HG02884 (cell line): ENCODE measurements at regions not wholly inside any gene's neighbourhood (a gene's known extent, or its start where the extent isn't known, plus 50 kb on each side); places are given as distances from the start of the nearest gene placed in this dataset.

Source experiments
- ATAC-seq: cut with Tn5 transposase; IDR thresholded peaks from one replicate; pipeline ENCODE4 v1.9.1; 2021; ENCODE audit warnings: mild to moderate bottlenecking, moderate library complexity; ENCODE audit not compliant: unreplicated experiment

DNA sequence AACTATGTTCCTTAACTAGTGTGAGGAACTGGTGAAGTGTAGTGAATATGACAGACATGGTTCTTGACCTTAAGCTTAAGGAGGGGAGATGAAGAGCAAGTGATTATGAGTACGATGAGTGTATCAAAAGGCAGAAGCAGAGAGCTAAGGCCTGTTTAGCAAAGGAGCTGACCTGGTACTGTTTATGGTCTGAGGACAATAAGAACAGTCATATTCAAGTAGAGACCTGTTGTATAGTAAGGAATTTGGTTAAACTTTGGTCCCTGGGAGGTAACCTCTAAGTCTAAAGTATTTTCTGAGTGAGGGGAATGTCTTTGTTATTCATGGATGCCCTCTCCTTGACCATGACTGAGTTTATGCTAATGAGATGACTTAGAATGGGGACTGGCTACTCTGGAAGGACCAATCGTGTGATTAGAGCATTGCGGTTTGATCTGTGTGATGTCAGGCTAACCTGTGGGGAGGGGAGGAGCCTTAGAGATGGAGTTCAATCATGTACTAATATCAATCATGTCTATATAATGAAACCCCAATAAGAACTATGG, 389.3 kb downstream of the BMP4 start:
- ATAC-seq = no peak

DNA sequence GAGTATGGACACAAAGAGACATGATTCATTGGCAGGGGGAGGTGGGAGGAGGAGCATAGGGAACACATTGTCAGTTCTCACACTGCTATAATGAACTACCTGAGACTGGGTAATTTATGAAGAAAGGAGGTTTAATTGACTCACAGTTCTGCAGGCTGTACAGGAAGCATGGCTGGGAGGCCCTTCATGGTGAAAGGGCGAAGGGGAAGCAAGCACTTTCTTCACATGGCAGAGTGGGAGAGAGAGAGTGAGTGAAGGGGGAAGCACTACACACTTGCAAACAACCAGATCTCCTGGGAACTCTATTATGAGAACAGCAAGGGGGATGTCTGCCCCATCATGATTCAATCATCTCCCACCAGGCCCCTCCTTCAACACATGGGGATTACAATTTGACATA, 391.8 kb downstream of the BMP4 start:
- ATAC-seq = no peak

DNA sequence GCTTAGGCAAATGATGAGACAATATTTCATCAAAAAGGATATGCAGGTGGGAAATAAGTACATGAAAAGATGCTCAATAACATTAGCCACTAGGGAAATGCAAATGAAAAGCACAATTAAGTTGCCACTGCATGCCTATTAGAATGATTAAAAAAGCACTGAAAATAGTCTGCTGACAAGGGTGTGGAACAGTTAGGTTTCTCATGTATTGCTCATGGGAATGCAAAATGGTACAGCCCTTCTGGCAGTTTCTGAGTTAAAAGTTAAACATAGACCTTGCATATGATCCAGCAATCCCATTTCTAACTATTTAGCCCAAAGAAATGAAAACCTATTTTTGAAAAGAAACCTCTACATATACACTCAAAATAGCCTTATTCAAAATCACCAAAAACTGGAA, 393.0 kb downstream of the BMP4 start:
- ATAC-seq = no peak

DNA sequence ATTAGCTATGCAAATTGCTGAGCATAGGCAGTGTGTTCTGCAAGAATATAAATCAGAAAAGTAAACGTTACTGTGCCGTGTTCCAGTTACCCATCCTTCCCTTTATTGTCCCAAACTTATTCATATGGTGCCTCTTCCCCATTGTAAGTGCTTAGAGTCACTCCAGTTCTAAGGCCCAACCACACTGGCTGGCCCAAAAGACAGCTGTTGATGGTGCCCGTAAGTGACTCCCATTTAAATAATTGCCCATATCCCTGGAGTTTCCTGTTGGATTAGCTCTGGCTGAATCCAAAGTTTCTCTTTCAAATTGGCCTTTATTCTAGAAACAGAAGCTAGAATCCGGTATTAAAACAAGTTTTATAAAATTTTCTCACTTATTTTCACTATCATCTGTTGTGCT, 400.1 kb upstream of the DDHD1 start:
- no peak for ATAC-seq

DNA sequence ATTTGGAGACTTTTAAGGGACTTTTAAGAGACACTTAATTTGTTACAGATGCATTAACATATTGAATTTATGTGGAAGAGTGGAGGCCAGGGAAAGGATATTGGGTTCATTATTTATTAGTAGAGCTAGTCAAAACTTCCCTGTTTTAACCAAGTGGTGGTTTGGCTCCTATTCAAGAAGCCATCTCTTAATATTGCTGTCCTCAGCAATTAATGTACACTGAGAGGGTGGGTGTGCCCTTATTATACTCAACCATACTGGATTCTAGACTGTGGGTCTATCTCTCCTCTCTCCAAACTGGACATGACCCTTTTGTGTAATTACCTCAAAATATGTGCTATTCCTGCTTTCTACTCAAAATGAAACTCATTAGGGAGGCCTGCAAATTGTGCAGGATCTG, 398.7 kb upstream of the DDHD1 start:
- no peak for ATAC-seq

DNA sequence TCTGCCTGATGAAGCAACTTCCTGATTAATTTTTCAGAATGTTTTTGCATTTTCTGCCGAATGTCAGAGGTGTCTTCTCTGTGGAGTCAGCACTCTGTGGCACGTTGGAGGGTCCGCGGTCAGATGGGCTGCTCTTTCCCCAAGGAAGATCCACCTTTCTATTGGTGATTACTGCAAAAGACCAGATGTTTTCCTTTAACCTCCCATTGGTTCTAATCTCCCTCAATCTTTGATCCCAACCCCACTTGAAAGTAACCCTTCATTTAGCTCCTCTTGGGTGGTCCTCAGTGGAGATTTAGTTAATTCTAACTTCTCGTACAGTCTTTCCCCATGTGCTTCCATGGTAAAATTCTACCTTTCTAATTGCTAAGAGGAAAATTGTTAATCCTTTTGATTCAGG, 397.7 kb upstream of the DDHD1 start:
- no peak for ATAC-seq

DNA sequence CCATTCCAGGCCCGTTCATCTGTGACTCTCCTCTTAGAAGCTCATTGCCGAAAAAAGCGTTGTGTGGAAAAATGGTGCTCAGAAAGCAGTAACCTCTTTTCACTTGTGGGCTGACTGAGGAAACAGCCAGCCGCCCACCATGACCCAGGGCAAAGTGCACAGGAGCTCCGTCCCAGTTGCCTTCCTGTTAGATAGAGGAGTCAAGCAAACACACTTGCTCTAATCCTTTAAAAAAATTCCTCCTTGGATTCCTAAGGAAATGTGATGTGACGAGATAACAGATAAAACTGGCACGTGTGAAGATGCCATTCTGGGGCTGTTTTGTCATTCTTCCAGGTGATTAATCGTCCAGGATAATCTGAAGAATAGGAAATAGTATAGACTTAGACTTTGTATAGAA, 396.8 kb upstream of the DDHD1 start:
- ATAC-seq = no peak

DNA sequence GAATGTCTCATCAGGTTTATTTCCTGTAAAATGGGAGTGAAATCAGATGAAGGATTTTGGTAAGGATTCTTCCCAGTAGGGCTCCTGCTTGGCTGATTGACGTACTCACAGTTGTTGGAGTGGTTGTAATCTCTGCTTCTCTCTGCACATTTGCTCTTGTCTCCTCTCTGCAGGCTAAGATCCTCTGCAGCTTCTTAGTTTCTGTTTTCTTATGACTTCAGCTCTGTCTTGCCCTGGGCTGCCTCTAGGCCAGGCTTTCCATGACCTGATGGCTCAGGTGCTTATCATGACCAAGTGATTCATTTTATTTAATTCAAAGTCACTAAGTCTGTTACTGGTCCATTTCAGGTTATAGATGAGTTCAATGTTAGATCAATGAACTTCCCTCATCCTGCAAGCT, 394.5 kb upstream of the DDHD1 start:
- ATAC-seq = peak; percentile 47

DNA sequence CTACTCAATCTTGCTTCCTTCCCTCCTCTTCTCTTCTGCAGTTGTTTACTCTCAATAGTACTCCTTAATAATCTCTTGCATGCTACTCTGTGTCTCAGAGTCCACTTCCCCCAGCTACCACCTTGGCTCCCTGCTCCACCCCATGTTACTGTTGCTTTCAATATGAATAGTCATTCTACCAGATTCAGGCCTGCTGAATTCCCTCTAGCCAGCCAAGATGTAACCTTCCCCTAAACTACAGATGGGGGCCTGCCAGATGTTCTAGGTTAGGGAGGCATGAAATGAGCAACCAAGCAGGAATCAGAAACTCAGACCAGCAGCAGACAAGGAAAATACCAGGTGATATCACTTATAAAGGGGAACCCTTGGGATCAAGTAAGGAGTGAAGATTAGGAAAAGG, 392.1 kb upstream of the DDHD1 start:
- ATAC-seq = peak; percentile 76

DNA sequence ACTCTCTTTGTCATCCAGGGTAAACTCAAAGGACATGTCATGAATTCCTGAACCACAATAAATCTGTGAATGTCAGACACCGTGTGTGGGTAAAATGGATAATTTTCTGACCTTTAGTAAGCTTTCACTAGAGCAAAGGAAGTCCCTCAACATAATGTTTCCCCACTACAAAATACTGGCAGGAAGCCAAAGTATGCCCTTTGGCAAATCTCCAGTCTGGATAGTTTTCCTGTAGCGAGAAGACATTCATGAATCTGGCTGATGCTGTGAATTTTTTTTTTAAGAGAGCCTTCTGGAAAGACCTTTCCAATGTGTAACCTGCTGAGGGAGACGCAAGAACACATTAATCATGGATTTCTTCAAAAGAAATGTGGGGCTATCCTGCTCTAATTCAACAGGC, 389.6 kb upstream of the DDHD1 start:
- ATAC-seq = no peak

DNA sequence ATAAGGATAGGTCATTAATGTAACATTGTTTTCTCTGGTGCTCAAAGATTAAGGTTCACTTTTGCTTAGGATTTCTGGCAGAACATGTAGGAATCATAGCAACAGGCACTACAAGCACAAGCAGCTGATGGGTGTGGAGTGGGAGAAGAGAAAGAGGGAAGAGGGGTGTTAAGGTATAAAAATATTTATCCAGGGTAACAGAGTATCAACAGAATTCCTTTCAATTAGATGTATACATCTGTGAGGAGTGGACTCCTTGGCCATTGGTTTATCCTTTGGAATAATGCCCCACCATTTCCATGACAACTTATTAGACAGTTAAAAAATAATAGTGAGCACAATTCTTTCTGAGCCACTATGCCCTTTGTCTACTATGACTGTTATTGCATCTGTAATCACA, 388.3 kb upstream of the DDHD1 start:
- no peak for ATAC-seq

DNA sequence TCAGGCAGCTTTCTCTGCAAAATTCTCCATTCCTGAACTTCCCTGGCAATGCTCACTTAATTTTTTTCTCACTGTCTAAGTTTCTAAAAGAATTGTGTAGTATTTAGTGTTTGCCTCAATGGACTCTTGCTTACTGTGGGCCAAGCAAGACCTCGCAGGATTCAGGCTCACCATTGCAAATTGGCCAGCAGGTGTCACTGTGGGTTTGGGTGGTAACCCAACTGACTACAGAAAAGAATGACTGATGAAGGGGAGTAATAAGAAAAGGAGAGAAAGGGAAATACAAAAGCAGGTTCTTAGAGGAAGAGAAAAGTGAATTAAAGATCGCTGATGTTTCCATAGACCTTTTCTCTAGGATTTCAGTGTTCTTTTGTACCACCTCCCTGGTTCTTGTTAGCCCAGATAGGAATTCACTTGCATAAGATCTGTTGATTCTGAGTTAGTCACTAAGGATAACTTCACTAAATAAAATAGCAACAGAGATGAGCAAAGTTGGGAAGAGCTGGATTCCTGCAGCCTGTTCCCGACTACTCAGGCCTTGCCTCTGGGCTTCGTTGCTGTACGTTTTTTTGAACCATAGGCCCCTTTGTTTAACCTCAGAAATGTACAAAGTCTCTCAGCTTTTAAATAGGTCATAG, 386.5 kb upstream of the DDHD1 start:
- peak; percentile 80 for ATAC-seq

DNA sequence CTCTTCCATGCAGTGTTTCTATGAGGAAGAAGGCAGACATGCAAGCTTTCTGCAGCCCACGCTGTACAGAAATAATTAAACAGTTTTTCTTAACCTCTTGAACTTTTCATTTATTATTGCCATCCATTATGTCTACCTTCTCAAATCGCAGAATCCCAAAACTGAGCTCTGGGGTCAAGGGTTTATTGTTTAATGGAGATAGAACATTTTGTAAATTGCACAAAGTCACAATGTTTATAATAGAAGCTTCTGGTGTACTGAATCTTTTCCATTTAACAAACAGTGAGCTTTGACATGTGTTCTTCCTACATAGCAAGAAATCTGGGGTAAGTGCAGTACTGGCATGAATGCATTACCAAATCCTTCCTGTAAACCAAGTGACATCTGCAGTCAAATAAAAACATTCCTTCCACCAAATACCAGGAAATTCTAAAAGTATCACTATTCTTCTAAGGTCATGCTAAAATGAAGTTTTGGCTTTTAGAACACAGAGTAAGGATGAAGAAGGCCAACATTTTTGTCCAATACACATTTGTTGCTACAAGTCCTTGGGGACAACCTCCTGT, 385.3 kb upstream of the DDHD1 start:
- no peak for ATAC-seq

DNA sequence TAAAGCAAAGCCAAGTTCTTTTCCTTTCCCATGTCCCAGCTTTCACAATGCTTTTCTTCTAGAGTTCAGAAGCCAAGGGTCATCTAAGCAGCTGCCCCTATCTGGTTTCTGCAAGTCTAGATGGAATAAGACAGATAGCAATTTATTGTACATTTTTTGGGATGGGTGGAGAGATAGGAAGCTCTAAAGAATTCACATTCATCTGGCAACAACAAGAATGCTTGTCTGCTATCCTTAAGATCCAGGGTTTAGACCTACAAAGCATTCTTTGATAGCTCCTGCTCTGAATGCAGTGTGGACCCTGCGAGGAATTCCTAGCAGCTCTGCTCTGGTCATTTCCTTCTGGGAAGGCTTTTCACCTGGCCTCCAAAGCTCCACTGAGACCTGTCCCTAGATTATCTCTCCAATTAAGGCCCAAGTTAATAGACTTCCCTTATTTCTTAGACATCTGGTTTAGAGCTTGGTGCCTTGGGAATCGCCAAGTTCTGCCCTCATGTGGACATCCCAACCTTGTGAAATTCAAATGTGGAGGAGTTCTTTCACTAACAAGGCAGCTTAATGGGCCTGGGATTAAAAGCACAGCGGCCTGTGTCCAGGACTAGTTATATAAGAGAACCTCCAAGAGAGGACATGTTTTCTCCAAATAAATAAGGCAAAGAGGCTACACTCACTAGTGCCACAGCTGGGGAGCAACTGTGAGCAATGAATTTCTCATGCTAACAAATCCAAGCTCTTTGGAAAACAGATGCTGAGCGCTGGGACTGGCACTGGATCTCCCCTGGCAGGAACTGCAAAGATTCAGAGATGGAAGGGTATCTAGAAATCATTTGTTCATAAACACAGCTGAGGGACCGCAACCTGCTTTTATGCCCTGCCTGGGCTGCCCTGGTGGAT, 384.5 kb upstream of the DDHD1 start:
- ATAC-seq = no peak

DNA sequence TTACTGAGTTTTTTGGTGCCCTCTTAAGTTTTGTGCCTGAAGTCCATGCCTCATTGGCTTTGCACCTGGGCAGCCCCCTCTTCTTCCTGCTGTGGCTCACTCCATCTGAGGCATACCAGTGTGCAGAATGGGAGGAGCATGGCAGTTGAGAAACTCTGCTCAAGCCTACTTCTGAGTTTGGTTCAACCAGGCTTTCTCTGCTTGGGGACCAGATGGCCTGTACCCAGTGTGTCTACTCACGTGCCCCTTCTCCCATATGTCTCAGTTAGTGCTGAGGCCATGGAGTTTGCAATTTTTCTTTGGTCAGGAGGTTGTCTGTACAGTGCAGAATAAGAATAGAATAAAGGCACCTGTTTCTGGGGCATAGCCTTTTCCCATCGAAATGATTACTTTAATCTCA, 383.3 kb upstream of the DDHD1 start:
- ATAC-seq = no peak

DNA sequence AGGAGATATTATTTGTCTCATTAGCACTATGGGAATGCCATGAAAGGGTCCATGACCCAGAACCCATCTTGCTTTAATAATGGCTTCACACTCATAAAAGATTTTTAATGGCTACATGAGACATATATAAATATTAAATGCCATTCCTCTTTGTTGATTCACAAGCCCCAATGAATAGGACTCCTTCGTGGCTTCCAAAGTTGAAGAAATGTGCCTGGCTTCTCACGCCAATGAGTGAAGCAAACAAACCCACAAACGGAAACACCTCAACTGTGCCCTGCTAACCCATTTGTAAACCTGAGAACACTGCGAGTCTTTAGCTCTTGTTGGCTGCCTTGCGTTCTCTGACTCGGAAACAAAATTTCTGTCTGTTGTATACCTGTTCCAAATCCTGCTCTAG, 381.7 kb upstream of the DDHD1 start:
- ATAC-seq = no peak

DNA sequence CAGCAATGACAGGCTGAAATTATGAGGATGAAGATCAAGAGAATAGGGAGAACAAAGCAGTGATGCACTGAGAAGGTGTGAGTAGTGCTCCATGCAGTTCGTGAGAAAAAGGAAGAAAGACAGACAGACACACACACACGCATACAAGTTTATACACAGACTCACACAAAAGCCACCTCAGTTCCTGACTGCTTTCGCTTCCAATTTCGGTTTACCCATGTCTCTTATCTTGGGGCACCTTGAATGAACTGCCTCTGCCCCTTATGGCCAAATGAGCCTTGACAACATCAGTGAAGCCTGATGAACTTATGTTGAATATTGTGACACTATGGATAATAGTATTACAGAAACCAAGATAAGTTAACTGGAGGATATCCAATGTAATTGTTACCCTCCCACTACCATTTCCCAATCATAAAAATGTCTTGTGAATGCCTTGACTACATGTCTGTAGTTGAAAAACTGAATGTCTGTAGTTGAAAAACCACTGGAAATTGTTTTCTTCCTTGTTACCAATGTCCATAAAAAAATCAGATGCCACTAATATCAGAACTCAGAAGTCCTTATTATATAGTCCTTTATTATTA, 380.4 kb upstream of the DDHD1 start:
- ATAC-seq = no peak

DNA sequence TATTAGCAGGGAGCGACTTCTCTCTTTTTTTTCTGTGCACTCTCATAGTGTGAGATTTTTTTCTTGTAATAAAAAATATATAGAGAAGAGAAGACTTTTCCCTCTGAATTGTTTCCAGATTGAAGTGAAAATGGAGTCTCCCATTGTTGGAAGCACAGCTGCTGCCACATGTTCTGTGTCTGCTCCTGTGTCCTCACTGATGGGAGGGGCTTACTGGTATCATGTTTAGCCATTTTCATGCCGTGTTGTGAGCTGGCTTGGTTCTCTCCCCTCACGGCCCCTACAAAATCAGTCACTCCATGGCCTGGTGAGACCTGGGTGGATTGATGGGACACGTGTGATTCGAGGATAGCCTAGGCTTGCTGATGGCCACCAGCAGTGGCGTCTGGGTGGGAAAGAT, 379.7 kb upstream of the DDHD1 start:
- no peak for ATAC-seq

DNA sequence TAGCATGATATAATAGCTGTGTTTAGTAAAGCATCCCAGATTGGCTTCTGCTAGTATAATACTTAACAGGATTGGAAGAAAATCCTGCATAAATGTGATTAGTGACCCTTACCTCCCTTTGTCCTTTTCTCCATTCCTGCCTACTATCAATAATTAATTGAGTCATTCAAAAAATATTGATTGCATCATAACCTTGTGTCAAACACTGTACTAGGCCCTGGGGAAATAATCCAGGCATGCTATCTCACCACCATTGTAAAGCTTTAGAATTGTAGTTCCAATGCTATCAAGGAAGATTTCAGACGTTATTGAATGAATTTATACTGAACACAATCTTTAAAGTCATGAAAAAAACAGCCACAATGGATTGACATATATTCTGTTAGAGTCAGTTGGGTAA, 378.6 kb upstream of the DDHD1 start:
- no peak for ATAC-seq

DNA sequence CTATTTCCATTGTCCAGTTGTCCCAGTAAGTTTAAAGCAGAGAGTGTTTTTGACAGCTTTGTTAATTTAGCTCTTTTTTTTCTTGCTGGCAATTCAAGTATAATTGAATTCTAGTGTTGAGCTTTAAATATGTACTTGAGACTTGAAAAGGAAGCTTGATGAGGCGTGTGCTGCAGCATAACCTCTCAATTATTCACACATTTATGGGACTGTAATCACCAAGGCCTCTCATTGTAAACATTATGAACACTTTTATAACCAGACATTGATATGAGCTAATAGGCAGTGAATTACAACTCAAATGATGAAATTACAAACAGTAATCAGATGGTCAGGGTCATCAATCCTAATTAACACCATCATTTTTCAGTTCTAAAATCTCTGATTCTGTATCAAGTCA, 378.0 kb upstream of the DDHD1 start:
- ATAC-seq = no peak

DNA sequence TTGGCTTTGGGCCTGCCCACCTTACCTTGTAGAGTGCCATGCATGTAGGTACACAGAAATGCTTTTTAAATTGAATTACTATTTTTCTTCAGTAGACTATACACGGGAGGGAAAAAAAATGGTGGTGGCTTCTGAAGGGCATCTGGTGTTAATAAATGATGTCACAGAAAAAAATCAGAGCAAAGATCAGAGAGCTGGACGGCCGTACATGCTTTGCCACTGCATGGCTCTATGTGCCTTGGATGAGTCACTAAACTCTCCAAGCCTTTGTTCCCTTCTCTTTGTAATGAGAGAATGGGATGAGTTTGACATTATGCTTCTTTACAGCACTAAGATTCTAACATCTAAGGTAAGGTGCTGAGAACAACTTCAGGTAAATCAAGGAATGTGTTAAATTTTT, 376.4 kb upstream of the DDHD1 start:
- no peak for ATAC-seq
